ENCODE measurements at regions not wholly inside any gene's neighbourhood (a gene's known extent, or its start where the extent isn't known, plus 50 kb on each side); places are given as distances from the start of the nearest gene placed in this dataset.

DNA sequence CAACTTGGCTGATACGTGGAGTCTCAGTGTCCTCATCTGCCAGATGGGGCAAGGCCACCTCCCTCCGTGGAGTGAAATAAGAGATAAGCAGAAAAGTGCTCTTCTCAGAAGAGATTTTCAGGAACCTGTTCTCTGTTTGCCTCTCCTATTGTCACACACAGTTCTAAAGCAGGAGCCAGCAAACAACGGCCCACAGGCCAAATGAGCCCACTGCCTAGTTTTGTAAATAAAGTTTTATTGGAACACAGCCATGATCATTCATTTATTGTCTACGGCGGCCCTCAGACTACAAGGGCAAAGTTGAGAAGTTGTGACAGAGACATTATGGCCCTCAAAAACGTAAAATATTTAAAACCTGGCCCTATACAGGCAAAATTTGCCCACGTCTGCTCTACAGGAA lies 256.8 kb upstream of the IGF1R start:
- Histone ChIP-seq H3K4me1 (ENCODE audit: insufficient read depth, low read length, poor library complexity, severe bottlenecking) (no peaks in the 10 kb centered on the region), H4K20me1 (ENCODE audit: insufficient read depth, low read length) (no peaks in the 10 kb centered on the region), H3K79me2 (ENCODE audit: insufficient read depth, low read depth, low read length) (no peaks in the 10 kb centered on the region), H2AFZ (ENCODE audit: low read length) (no peak overlapping the region), H3K9me3 (ENCODE audit: low read length) (no peaks in the 10 kb centered on the region), H3K9me2 (ENCODE audit: insufficient read depth, low read length) (no peaks in the 10 kb centered on the region), H3K36me3 (ENCODE audit: insufficient read depth, low read length) (no peaks in the 10 kb centered on the region), H3K4me3 (ENCODE audit: low read depth, low read length, poor library complexity, severe bottlenecking) (no peak overlapping the region), H3K27ac (ENCODE audit: low read depth, low read length, poor library complexity, severe bottlenecking) (no peak overlapping the region), H3K4me2 (ENCODE audit: low read length) (no peak overlapping the region)
- intact Hi-C loops (cut with micrococcal nuclease; ENCODE audit: unreplicated experiment), result no loop called here
- CTCF ChIA-PET (ENCODE audit: unreplicated experiment), result no interaction called here
- BruUV-seq (replicated peaks), result no TSS peak
- POLR2A ChIA-PET, result interaction anchor here (0.6 kb wide), 1 partner anchor 408 kb away, joined by 3 read pairs; no protein-coding TSS in a partner anchor
- DNase-seq (ENCODE audit: low spot score), result no peak
- TF ChIP-seq, protein P1, sequence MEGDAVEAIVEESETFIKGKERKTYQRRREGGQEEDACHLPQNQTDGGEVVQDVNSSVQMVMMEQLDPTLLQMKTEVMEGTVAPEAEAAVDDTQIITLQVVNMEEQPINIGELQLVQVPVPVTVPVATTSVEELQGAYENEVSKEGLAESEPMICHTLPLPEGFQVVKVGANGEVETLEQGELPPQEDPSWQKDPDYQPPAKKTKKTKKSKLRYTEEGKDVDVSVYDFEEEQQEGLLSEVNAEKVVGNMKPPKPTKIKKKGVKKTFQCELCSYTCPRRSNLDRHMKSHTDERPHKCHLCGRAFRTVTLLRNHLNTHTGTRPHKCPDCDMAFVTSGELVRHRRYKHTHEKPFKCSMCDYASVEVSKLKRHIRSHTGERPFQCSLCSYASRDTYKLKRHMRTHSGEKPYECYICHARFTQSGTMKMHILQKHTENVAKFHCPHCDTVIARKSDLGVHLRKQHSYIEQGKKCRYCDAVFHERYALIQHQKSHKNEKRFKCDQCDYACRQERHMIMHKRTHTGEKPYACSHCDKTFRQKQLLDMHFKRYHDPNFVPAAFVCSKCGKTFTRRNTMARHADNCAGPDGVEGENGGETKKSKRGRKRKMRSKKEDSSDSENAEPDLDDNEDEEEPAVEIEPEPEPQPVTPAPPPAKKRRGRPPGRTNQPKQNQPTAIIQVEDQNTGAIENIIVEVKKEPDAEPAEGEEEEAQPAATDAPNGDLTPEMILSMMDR (conservative IDR thresholded peaks at IDR 0.05; ENCODE audit: low read length), result no peak
- no peak for TF ChIP-seq EZH2phosphoT487 (IDR thresholded peaks at IDR 0.05; ENCODE audit: borderline replicate concordance, low read depth, low read length)

DNA sequence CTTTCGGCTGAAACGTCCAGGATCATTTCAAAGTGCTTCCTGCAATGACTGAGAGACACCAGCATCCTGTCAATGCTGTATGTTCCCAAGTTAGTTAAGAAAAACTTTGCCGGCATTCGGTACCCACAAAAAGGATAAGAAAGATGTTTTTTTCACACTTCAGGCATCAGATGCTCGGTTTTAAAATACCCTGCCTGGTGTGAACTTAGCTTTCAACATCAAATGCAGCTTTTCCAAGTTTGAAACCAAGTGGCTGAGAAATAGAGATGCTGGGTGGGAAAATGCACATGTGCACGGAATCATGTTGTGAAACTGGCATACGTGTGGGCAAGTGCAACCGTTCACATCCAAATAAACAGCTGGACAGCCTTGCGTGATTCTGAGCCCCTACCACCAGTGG lies 254.9 kb upstream of the IGF1R start:
- Histone ChIP-seq H4K20me1 (ENCODE audit: insufficient read depth, low read length) (no peaks in the 10 kb centered on the region), H3K9me3 (ENCODE audit: low read length) (no peaks in the 10 kb centered on the region), H2AFZ (ENCODE audit: low read length) (no peak overlapping the region), H3K79me2 (ENCODE audit: insufficient read depth, low read depth, low read length) (no peaks in the 10 kb centered on the region), H3K36me3 (ENCODE audit: insufficient read depth, low read length) (no peaks in the 10 kb centered on the region), H3K4me1 (ENCODE audit: insufficient read depth, low read length, poor library complexity, severe bottlenecking) (no peaks in the 10 kb centered on the region), H3K9me2 (ENCODE audit: insufficient read depth, low read length) (no peaks in the 10 kb centered on the region), H3K27ac (ENCODE audit: low read depth, low read length, poor library complexity, severe bottlenecking) (no peak overlapping the region), H3K4me3 (ENCODE audit: low read depth, low read length, poor library complexity, severe bottlenecking) (no peak overlapping the region), H3K4me2 (ENCODE audit: low read length) (no peak overlapping the region)
- CTCF ChIA-PET (ENCODE audit: unreplicated experiment), result no interaction called here
- no TSS peak for BruUV-seq (replicated peaks)
- DNase-seq (ENCODE audit: low spot score), result no peak
- TF ChIP-seq, protein P1 (conservative IDR thresholded peaks at IDR 0.05; ENCODE audit: low read length), result no peak
- TF ChIP-seq EZH2phosphoT487 (IDR thresholded peaks at IDR 0.05; ENCODE audit: borderline replicate concordance, low read depth, low read length), result no peak
- POLR2A ChIA-PET, result no interaction called here
- intact Hi-C loops (cut with micrococcal nuclease; ENCODE audit: unreplicated experiment), result no loop called here

DNA sequence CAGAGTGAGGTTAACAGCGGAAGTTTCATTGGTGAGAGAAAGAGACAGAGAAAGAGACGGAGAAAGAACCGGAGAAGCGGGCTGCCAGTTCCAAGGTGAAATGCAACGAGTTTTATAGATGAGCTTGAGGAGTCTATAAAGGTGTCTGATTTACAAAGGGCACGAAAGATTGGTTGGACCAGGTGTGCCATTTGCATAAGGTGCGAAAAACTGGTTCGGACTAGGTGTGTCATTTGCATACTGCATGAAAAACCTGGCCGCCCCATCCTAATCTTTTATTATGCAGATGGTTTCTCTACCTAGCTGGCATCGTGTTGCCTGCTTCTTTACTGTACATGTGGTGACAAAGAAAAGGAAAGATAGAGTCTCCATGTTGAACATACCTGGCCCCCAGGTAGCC lies 253.8 kb upstream of the IGF1R start:
- Histone ChIP-seq H3K36me3 (ENCODE audit: insufficient read depth, low read length) (no peaks in the 10 kb centered on the region), H4K20me1 (ENCODE audit: insufficient read depth, low read length) (no peaks in the 10 kb centered on the region), H3K79me2 (ENCODE audit: insufficient read depth, low read depth, low read length) (no peaks in the 10 kb centered on the region), H3K4me1 (ENCODE audit: insufficient read depth, low read length, poor library complexity, severe bottlenecking) (no peaks in the 10 kb centered on the region), H3K27ac (ENCODE audit: low read depth, low read length, poor library complexity, severe bottlenecking) (no peak overlapping the region), H3K4me3 (ENCODE audit: low read depth, low read length, poor library complexity, severe bottlenecking) (no peak overlapping the region), H3K4me2 (ENCODE audit: low read length) (no peak overlapping the region), H3K9me2 (ENCODE audit: insufficient read depth, low read length) (no peaks in the 10 kb centered on the region), H2AFZ (ENCODE audit: low read length) (no peak overlapping the region), H3K9me3 (ENCODE audit: low read length) (no peaks in the 10 kb centered on the region)
- intact Hi-C loops (cut with micrococcal nuclease; ENCODE audit: unreplicated experiment), result no loop called here
- no peak for DNase-seq (ENCODE audit: low spot score)
- TF ChIP-seq, protein P1 (conservative IDR thresholded peaks at IDR 0.05; ENCODE audit: low read length), result no peak
- no peak for TF ChIP-seq EZH2phosphoT487 (IDR thresholded peaks at IDR 0.05; ENCODE audit: borderline replicate concordance, low read depth, low read length)
- BruUV-seq (replicated peaks), result no TSS peak
- ChIA-PET POLR2A (no interaction called here), CTCF (ENCODE audit: unreplicated experiment) (no interaction called here)
